Activated CD4-positive, alpha-beta T cell treated with anti-CD3 and anti-CD28 coated beads, Interleukin-2, Interleukin-4, amounts not matched to agents 100 ng/mL and 50 ng/mL, durations not matched to agents 16 hours and 8 hours (primary cell): ENCODE measurements at regions not wholly inside any gene's neighbourhood (a gene's known extent, or its start where the extent isn't known, plus 50 kb on each side); places are given as distances from the start of the nearest gene placed in this dataset.

Experiments used
- DNase-seq: peaks from one replicate; pipeline ENCODE4 v3.0.0-alpha.2; 2020; ENCODE audit warnings: low spot score

- DNase-seq = no peak
Observed at GRCh38 chr12:125371033-125371432, 305.8 kb downstream of the AACS start.

- DNase-seq = no peak
Observed at GRCh38 chr12:125372085-125372484, 306.9 kb downstream of the AACS start.

GRCh38 chr12:125373375-125373774 lies 308.1 kb downstream of the AACS start:
- DNase-seq = no peak

- no peak for DNase-seq
Observed at GRCh38 chr12:125376422-125376821, 311.2 kb downstream of the AACS start.

- DNase-seq = no peak
Observed at GRCh38 chr12:125377093-125377492, 311.9 kb downstream of the AACS start.

- no peak for DNase-seq
Observed at GRCh38 chr12:125381373-125381772, 316.1 kb downstream of the AACS start.

GRCh38 chr12:125382926-125383325 lies 317.7 kb downstream of the AACS start:
- no peak for DNase-seq

GRCh38 chr12:125386652-125387051 lies 321.4 kb downstream of the AACS start:
- DNase-seq = no peak

- DNase-seq = no peak
Observed at GRCh38 chr12:125387206-125387605, 322.0 kb downstream of the AACS start.

- DNase-seq = no peak
Observed at GRCh38 chr12:125389061-125389697, 323.9 kb downstream of the AACS start.

GRCh38 chr12:125393569-125393968 lies 328.3 kb downstream of the AACS start:
- no peak for DNase-seq

- DNase-seq = no peak
Observed at GRCh38 chr12:125395583-125396215, 330.5 kb downstream of the AACS start.

- DNase-seq = peak; percentile 39
Observed at GRCh38 chr12:125399489-125399888, 334.3 kb downstream of the AACS start.

GRCh38 chr12:125402874-125403789 lies 337.9 kb downstream of the AACS start:
- DNase-seq = peak; percentile 42

- DNase-seq = no peak
Observed at GRCh38 chr12:125403843-125404242, 338.6 kb downstream of the AACS start.

GRCh38 chr12:125406131-125406530 lies 340.9 kb downstream of the AACS start:
- no peak for DNase-seq

GRCh38 chr12:125408718-125409117 lies 343.5 kb downstream of the AACS start:
- DNase-seq = no peak

- DNase-seq = no peak
Observed at GRCh38 chr12:125412506-125412905, 347.3 kb downstream of the AACS start.

- DNase-seq = no peak
Observed at GRCh38 chr12:125417446-125417845, 352.2 kb downstream of the AACS start.

GRCh38 chr12:125418902-125419564 lies 353.8 kb downstream of the AACS start:
- DNase-seq = no peak

GRCh38 chr12:125424909-125425308 lies 359.7 kb downstream of the AACS start:
- DNase-seq = no peak

- DNase-seq = no peak
Observed at GRCh38 chr12:125431516-125431915, 366.3 kb downstream of the AACS start.
